Upper lobe of left lung (tissue), 4 donors: ENCODE measurements at regions not wholly inside any gene's neighbourhood (a gene's known extent, or its start where the extent isn't known, plus 50 kb on each side); places are given as distances from the start of the nearest gene placed in this dataset.

Experiments
- CTCF ChIP-seq, 6 experiments: fragments of 450-650 bp in 4 of 6; fragments of 200-600 bp in 2 of 6; sonication (generic) in 2 of 6; IDR thresholded peaks; one replicate each; pipeline ENCODE4 v1.5.1; 2016 to 2019; ENCODE audit warnings: antibody characterized with exemption in 6 of 6
- POLR2A ChIP-seq, 4 donors: fragments of 450-650 bp; IDR thresholded peaks; one replicate each; pipeline ENCODE4 v1.5.1; 2016 to 2017; ENCODE audit warnings: antibody characterized with exemption in 4 of 4, mild to moderate bottlenecking in 2 of 4
- POLR2AphosphoS5 ChIP-seq, 2 donors: sonication (generic); formaldehyde crosslinking; IDR thresholded peaks; one replicate each; pipeline ENCODE4 v1.5.1; 2017; ENCODE audit warnings: antibody characterized with exemption in 2 of 2

GRCh38 chr9:28056466-28056865 lies 483.2 kb upstream of the C9orf72 start:
- TF ChIP-seq POLR2A (IDR thresholded peaks at IDR 0.05) = no peak
- no peak for TF ChIP-seq CTCF (IDR thresholded peaks at IDR 0.05)
- TF ChIP-seq POLR2AphosphoS5 (IDR thresholded peaks at IDR 0.05) = no peak
